Liver (tissue), 3 donors: ENCODE measurements at regions not wholly inside any gene's neighbourhood (a gene's known extent, or its start where the extent isn't known, plus 50 kb on each side); places are given as distances from the start of the nearest gene placed in this dataset.

Experiments
- ATF3 ChIP-seq: IDR thresholded peaks from 2 replicates; pipeline ENCODE4 v1.6.1; 2016; ENCODE audit warnings: antibody characterized with exemption
- CTCF ChIP-seq: fragments of 150-350 bp; IDR thresholded peaks from 2 replicates; pipeline ENCODE4 v1.5.1; 2017; ENCODE audit warnings: improper control_type of control experiment, low read depth, low read length; ENCODE audit not compliant: missing input control
- GABPA ChIP-seq, 2 donors: IDR thresholded peaks in 1 of 2; conservative IDR thresholded peaks in 1 of 2; 2 replicates each; pipeline ENCODE4 v1.6.1; 2016; ENCODE audit warnings: antibody characterized with exemption in 2 of 2, mild to moderate bottlenecking in 1 of 2, moderate library complexity in 1 of 2
- HNF4G ChIP-seq: IDR thresholded peaks from 2 replicates; pipeline ENCODE4 v1.6.1; 2016; ENCODE audit warnings: antibody characterized with exemption
- JUND ChIP-seq, 2 donors: IDR thresholded peaks; 2 replicates each; pipeline ENCODE4 v1.6.1; 2016; ENCODE audit warnings: antibody characterized with exemption in 2 of 2
- MAX ChIP-seq: IDR thresholded peaks from 2 replicates; pipeline ENCODE4 v1.6.1; 2016; ENCODE audit warnings: antibody characterized with exemption
- NR2F2 ChIP-seq: IDR thresholded peaks from 2 replicates; pipeline ENCODE4 v1.6.1; 2016; ENCODE audit warnings: antibody characterized with exemption
- RAD21 ChIP-seq, 2 donors: IDR thresholded peaks; 2 replicates each; pipeline ENCODE4 v1.6.1; 2016; ENCODE audit warnings: antibody characterized with exemption in 2 of 2, mild to moderate bottlenecking in 2 of 2
- REST ChIP-seq: IDR thresholded peaks from 2 replicates; pipeline ENCODE4 v1.6.1; 2016; ENCODE audit warnings: antibody characterized with exemption, mild to moderate bottlenecking
- RXRA ChIP-seq, 2 donors: IDR thresholded peaks; 2 replicates each; pipeline ENCODE4 v1.6.1; 2017 to 2018; ENCODE audit warnings: antibody characterized with exemption in 2 of 2, mild to moderate bottlenecking in 1 of 2
- SP1 ChIP-seq: IDR thresholded peaks from 2 replicates; pipeline ENCODE4 v1.6.1; 2018; ENCODE audit warnings: antibody characterized with exemption, mild to moderate bottlenecking
- TAF1 ChIP-seq: conservative IDR thresholded peaks from 2 replicates; pipeline ENCODE4 v1.6.1; 2016; ENCODE audit warnings: antibody characterized with exemption, mild to moderate bottlenecking
- YY1 ChIP-seq: IDR thresholded peaks from 2 replicates; pipeline ENCODE4 v1.6.1; 2016; ENCODE audit warnings: antibody characterized with exemption, mild to moderate bottlenecking
- ZBTB33 ChIP-seq: IDR thresholded peaks from 2 replicates; pipeline ENCODE4 v1.6.1; 2016; ENCODE audit warnings: antibody characterized with exemption
- donor health status: healthy.
- donor health status: healthy.

GRCh38 chr5:56739990-56740389 is 75.4 kb upstream of the MAP3K1 start:
- no peak for TF ChIP-seq CTCF
- no peak for TF ChIP-seq REST
- TF ChIP-seq GABPA (IDR thresholded peaks at IDR 0.05 in 1 of 2, conservative IDR thresholded peaks at IDR 0.05 in 1 of 2), result no peak
- TF ChIP-seq NR2F2, result no peak
- TF ChIP-seq TAF1, result no peak
- no peak for TF ChIP-seq YY1
- TF ChIP-seq JUND (IDR thresholded peaks at IDR 0.05), result no peak
- TF ChIP-seq HNF4G, result no peak
- no peak for TF ChIP-seq MAX
- TF ChIP-seq ZBTB33, result no peak
- no peak for TF ChIP-seq RAD21 (IDR thresholded peaks at IDR 0.05)
- no peak for TF ChIP-seq RXRA (IDR thresholded peaks at IDR 0.05)
- TF ChIP-seq ATF3, result no peak
- no peak for TF ChIP-seq SP1
